ENCODE measurements at regions not wholly inside any gene's neighbourhood (a gene's known extent, or its start where the extent isn't known, plus 50 kb on each side); places are given as distances from the start of the nearest gene placed in this dataset.

DNA sequence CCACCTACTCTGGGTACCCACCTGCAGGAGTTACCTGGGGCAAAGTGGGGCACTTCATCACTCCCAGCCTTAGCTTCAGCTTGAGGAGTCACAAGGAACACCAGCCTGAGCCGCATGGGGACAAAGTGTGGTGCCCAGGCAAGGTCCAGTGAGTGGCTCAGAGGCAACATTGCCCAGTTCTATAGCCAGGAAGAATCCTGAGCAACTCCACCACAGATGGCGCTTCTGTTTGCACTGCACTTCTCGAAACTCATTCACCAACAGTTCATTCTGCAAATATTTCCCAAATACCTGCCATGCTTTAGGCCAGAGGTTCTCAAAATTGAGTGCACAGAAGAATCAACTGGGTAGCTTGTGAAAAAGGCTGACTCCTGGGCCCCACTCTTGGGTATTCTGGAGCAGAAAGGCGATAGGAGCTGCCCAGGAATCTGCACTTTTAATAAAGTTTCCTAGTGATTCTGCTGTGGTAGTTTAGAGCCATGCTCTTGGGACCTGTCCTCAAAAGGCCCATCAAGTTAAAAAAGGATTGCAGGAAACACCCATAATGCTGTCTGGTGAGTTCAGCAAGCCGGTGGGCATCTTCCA lies 83.1 kb downstream of the VEGFA start:
- Histone ChIP-seq H3K27me3 (ENCODE audit: control insufficient read depth in 2 of 2, insufficient read depth in 2 of 2, low read length in 2 of 2) (no peaks in the 10 kb centered on the region), H3K36me3 (ENCODE audit: control insufficient read depth, insufficient read depth, low read length) (no peaks in the 10 kb centered on the region), H4K20me1 (replicated peaks; ENCODE audit: control insufficient read depth, insufficient read depth, low read length) (no peaks in the 10 kb centered on the region), H3K4me1 (replicated peaks in 1 of 2; ENCODE audit: control insufficient read depth in 2 of 2, insufficient read depth in 2 of 2, low read length in 2 of 2) (peaks cover 5 to 6% of the 10 kb centered on the region in 2 experiments; a peak in 3 of 5 replicates), H3K4me3 (no peak overlapping the region), H3K9me3 (replicated peaks; ENCODE audit: control insufficient read depth, insufficient read depth, low read depth, low read length) (no peaks in the 10 kb centered on the region), H3K4me2 (ENCODE audit: insufficient read depth, low read length) (no peak overlapping the region), H2AFZ (ENCODE audit: low read depth, low read length) (no peak overlapping the region), H3K79me2 (ENCODE audit: control insufficient read depth, insufficient read depth, low read length) (no peaks in the 10 kb centered on the region), H3K9ac (ENCODE audit: insufficient read depth in 1 of 2, low read depth in 2 of 2, low read length in 2 of 2) (no peak overlapping the region; a peak in 1 of 4 replicates), H3K27ac (ENCODE audit: extremely low read depth, low read depth, low read length) (no peak overlapping the region), H3K9me1 (ENCODE audit: control insufficient read depth, insufficient read depth, low read length) (no peaks in the 10 kb centered on the region)
- DNase-seq (ENCODE audit: extremely low read depth in 1 of 4, low spot score in 3 of 4) (no peak), ATAC-seq (no peak), FAIRE-seq (no peak)
- 25% methylated on average over 5 of the region's 5 CpGs for WGBS (ENCODE audit: insufficient coverage, low coverage, missing lambda C conversion rate)
- TF ChIP-seq CREM (IDR thresholded peaks at IDR 0.05; ENCODE audit: low read depth) (no peak), CBFA2T3 (IDR thresholded peaks at IDR 0.05) (peak; percentile 58), BCL6 (CRISPR knock-in tag; IDR thresholded peaks at IDR 0.05) (no peak)
- in situ Hi-C loops (cut with MboI) (no loop called here), intact Hi-C loops (cut with micrococcal nuclease) (no loop called here)
- CTCF ChIA-PET (ENCODE audit: low intra/inter-chr PET ratio) = no interaction called here
- BruUV-seq (replicated peaks) = no TSS peak
- POLR2A ChIA-PET = interaction anchor here (0.6 to 0.7 kb wide), 3 partner anchors 17 to 54 kb away, joined by 3 read pairs; no protein-coding TSS in a partner anchor

DNA sequence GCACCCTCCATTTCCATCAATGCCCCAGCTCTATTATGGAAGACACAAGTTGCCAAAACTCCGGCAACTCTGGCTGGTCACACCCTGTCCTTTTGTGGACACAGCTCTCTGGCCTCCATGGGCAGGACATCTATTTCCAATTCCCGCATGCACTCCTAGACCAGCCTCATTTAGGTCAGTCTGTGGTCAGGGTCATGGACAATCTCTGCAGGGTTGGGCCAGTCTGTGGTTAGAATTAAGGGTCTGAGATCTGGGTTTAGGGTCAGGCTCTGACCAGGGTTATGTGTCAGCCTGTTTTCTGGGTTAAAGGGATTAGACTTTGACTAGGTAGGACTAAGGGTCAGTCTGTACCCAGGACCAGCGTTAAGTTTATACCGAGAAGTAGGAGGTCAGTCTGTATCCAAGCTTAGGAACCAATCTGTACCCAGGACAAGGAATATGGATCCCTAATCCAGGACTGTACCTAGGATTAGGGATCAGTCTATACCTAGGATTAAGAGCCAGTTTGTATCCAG lies 82.4 kb downstream of the VEGFA start:
- no peak overlapping the region for H3K4me2 ChIP-seq (ENCODE audit: insufficient read depth, low read length)
- H4K20me1 ChIP-seq (replicated peaks; ENCODE audit: control insufficient read depth, insufficient read depth, low read length) = no peaks in the 10 kb centered on the region
- ChIA-PET POLR2A (interaction anchor here (0.7 to 1.1 kb wide), 2 partner anchors 14 to 25 kb away, joined by 3 to 4 read pairs; no protein-coding TSS in a partner anchor), CTCF (ENCODE audit: low intra/inter-chr PET ratio) (no interaction called here)
- ATAC-seq = no peak
- in situ Hi-C loops (cut with MboI) = no loop called here
- no peaks in the 10 kb centered on the region for H3K9me3 ChIP-seq (replicated peaks; ENCODE audit: control insufficient read depth, insufficient read depth, low read depth, low read length)
- H3K27ac ChIP-seq (ENCODE audit: extremely low read depth, low read depth, low read length) = no peak overlapping the region
- no TSS peak for BruUV-seq (replicated peaks)
- no peak for DNase-seq (ENCODE audit: extremely low read depth in 1 of 4, low spot score in 3 of 4)
- no peak overlapping the region for H2AFZ ChIP-seq (ENCODE audit: low read depth, low read length)
- no peak for FAIRE-seq
- H3K9ac ChIP-seq (ENCODE audit: insufficient read depth in 1 of 2, low read depth in 2 of 2, low read length in 2 of 2) = no peak overlapping the region
- H3K4me1 ChIP-seq (replicated peaks in 1 of 2; ENCODE audit: control insufficient read depth in 2 of 2, insufficient read depth in 2 of 2, low read length in 2 of 2) = peaks cover 5 to 6% of the 10 kb centered on the region in 2 experiments; a peak in 3 of 5 replicates
- intact Hi-C loops (cut with micrococcal nuclease) = no loop called here
- no peak overlapping the region for H3K4me3 ChIP-seq
- H3K27me3 ChIP-seq (ENCODE audit: control insufficient read depth in 2 of 2, insufficient read depth in 2 of 2, low read length in 2 of 2) = no peaks in the 10 kb centered on the region
- WGBS (ENCODE audit: insufficient coverage, low coverage, missing lambda C conversion rate) = 57% methylated on average over 4 of the region's 4 CpGs
- H3K79me2 ChIP-seq (ENCODE audit: control insufficient read depth, insufficient read depth, low read length) = no peaks in the 10 kb centered on the region
- no peaks in the 10 kb centered on the region for H3K36me3 ChIP-seq (ENCODE audit: control insufficient read depth, insufficient read depth, low read length)
- no peaks in the 10 kb centered on the region for H3K9me1 ChIP-seq (ENCODE audit: control insufficient read depth, insufficient read depth, low read length)
- no peak for TF ChIP-seq HMG20B (CRISPR knock-in tag; IDR thresholded peaks at IDR 0.05)
- no peak for TF ChIP-seq EZH2 (IDR thresholded peaks at IDR 0.05; ENCODE audit: borderline replicate concordance, low read depth, low read length)
- TF ChIP-seq ZNF24 (IDR thresholded peaks at IDR 0.05) = no peak
- TF ChIP-seq RBM22 (IDR thresholded peaks at IDR 0.05; ENCODE audit: low read depth, low read length, poor library complexity, severe bottlenecking) = no peak
- no peak for TF ChIP-seq SMARCA4 (IDR thresholded peaks at IDR 0.05)
- 0 out of 2 replicates have a peak, but pooled peaks have one; percentile 37 for TF ChIP-seq HDAC2 (IDR thresholded peaks at IDR 0.05)
- no peak for TF ChIP-seq FOS (IDR thresholded peaks at IDR 0.05; ENCODE audit: extremely low read depth, insufficient read length)
- TF ChIP-seq, protein P1, sequence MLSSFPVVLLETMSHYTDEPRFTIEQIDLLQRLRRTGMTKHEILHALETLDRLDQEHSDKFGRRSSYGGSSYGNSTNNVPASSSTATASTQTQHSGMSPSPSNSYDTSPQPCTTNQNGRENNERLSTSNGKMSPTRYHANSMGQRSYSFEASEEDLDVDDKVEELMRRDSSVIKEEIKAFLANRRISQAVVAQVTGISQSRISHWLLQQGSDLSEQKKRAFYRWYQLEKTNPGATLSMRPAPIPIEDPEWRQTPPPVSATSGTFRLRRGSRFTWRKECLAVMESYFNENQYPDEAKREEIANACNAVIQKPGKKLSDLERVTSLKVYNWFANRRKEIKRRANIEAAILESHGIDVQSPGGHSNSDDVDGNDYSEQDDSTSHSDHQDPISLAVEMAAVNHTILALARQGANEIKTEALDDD (IDR thresholded peaks at IDR 0.05) = 0 out of 2 replicates have a peak, but pooled peaks have one; percentile 37
- TF ChIP-seq, protein P2, sequence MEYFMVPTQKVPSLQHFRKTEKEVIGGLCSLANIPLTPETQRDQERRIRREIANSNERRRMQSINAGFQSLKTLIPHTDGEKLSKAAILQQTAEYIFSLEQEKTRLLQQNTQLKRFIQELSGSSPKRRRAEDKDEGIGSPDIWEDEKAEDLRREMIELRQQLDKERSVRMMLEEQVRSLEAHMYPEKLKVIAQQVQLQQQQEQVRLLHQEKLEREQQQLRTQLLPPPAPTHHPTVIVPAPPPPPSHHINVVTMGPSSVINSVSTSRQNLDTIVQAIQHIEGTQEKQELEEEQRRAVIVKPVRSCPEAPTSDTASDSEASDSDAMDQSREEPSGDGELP (CRISPR knock-in tag; IDR thresholded peaks at IDR 0.05; ENCODE audit: borderline replicate concordance) = no peak
- no peak for TF ChIP-seq SRSF9 (IDR thresholded peaks at IDR 0.05; ENCODE audit: borderline replicate concordance, low read depth, low read length)
- TF ChIP-seq HOXB6 (CRISPR knock-in tag; IDR thresholded peaks at IDR 0.05; ENCODE audit: borderline replicate concordance) = no peak
- no peak for TF ChIP-seq DDX20 (tag; IDR thresholded peaks at IDR 0.05; ENCODE audit: low read depth)
- no peak for TF ChIP-seq TAF1 (IDR thresholded peaks at IDR 0.05; ENCODE audit: control insufficient read depth, extremely low read depth, insufficient read depth, low read length, severe bottlenecking)
- TF ChIP-seq ZFPM2 (CRISPR knock-in tag; IDR thresholded peaks at IDR 0.05) = no peak

All from K562 (cell line).